Rectal smooth muscle tissue (tissue), 1 donor: ENCODE measurements at regions not wholly inside any gene's neighbourhood (a gene's known extent, or its start where the extent isn't known, plus 50 kb on each side); places are given as distances from the start of the nearest gene placed in this dataset.

Source experiments
- H3K27ac ChIP-seq: one replicate; pipeline ENCODE4 v1.7.0; 2013; ENCODE audit warnings: low read depth, low read length, inconsistent platforms
- H3K27me3 ChIP-seq: one replicate; pipeline ENCODE4 v1.7.0; 2013; ENCODE audit warnings: low read length; ENCODE audit not compliant: control insufficient read depth, insufficient read depth
- H3K36me3 ChIP-seq: one replicate; pipeline ENCODE4 v1.7.0; 2013; ENCODE audit warnings: low read length; ENCODE audit not compliant: control insufficient read depth, insufficient read depth
- H3K4me1 ChIP-seq: one replicate; pipeline ENCODE4 v1.7.0; 2013; ENCODE audit warnings: low read length; ENCODE audit not compliant: control insufficient read depth, insufficient read depth
- H3K4me3 ChIP-seq: one replicate; pipeline ENCODE4 v1.7.0; 2013; ENCODE audit warnings: low read length
- H3K9ac ChIP-seq: one replicate; pipeline ENCODE4 v1.7.0; 2013; ENCODE audit warnings: low read length

DNA sequence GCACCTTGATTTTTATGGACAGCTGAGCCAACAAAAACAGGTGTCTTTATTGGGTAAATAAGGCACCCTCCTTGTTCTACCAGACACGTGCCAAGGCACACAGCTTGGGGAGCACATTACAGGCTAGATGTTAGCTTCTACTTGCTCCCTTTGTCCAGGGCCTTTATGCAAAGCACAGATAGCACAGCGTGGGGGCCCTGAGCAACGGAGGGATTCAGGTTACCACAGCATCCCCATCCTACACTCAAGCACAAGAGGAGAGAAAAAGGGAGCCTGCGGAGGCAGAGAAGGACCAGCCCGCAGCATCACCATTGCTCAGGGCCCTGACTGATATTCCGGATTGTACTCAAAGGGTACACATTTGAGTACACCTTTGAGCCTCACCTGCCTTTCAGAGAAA lies 181.7 kb upstream of the KIF2A start:
- no peaks in the 10 kb centered on the region for H3K27me3 ChIP-seq
- H3K4me1 ChIP-seq, result no peaks in the 10 kb centered on the region
- no peaks in the 10 kb centered on the region for H3K36me3 ChIP-seq
- H3K9ac ChIP-seq, result no peak overlapping the region
- no peak overlapping the region for H3K4me3 ChIP-seq
- no peak overlapping the region for H3K27ac ChIP-seq

DNA sequence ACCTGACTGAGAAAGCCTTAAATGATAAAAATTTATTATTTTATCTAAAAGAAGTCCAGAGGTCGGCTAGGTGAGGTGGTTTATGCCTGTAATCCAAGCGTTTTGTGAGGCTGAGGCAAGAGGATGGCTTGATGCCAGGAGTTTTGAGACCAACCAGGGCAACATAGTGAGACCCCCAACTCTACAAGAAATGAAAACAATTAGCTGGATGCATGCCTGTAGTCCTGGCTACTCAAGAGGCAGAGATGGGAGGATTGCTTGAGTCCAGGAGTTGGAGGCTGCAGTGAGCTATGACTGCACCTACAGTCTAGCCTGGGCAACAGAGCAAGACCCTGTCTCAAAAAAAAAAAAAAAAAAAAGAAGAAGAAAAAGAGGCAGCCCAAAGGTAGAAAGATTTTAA lies 179.9 kb upstream of the KIF2A start:
- Histone ChIP-seq H3K4me3 (no peak overlapping the region), H3K4me1 (no peaks in the 10 kb centered on the region), H3K9ac (no peak overlapping the region), H3K27ac (no peak overlapping the region), H3K36me3 (no peaks in the 10 kb centered on the region), H3K27me3 (no peaks in the 10 kb centered on the region)

DNA sequence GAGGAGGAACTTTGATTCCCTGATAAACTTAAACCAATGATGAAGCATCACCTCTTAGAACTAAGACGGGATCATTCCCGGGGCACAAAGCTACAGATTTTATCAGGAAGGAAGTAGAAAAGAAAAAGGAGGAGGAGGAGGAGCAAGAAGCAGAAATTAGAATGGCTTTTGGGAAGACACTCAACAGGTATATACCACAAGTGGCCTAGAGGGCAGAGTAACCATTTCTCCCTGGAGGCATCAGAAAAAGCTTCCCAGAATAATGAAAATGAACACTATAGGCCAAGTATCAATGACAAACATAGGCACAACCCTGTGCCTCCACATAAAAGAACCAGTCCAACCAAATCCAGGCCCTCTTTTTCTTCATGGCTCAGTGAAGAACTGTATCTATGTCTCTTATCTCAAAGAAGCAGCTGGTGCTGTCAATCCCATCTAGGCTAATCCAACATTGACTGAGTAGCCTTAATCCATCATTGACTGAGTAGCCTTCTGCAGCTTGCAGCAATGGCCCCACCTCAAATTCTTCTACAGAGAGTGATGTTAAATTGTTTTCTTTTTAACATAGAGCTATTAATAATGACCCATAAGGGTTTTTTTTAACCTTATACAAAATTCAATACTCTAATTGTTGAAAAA lies 178.8 kb upstream of the KIF2A start:
- no peaks in the 10 kb centered on the region for H3K27me3 ChIP-seq
- no peak overlapping the region for H3K9ac ChIP-seq
- no peak overlapping the region for H3K27ac ChIP-seq
- no peak overlapping the region for H3K4me3 ChIP-seq
- H3K4me1 ChIP-seq, result no peaks in the 10 kb centered on the region
- H3K36me3 ChIP-seq, result no peaks in the 10 kb centered on the region

DNA sequence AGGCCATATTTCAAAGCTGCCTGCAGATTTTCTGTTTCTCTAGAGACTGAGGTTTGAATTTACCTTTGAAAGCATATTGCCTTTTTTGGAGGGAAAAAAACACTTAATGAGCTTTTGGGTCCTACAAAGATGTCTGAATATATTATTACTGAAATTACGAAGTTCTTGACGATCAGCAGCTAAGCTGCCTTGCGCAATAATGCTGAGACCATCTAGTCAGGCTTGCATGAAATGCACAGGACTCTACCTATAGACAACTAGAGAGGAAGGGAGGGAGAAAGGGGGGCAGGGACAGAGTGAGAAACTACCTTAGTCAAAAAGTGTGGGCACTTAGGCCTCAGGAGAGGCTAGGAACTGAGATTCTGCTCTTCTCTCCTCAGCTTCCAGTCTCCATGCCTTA lies 175.9 kb upstream of the KIF2A start:
- H3K4me3 ChIP-seq, result no peak overlapping the region

DNA sequence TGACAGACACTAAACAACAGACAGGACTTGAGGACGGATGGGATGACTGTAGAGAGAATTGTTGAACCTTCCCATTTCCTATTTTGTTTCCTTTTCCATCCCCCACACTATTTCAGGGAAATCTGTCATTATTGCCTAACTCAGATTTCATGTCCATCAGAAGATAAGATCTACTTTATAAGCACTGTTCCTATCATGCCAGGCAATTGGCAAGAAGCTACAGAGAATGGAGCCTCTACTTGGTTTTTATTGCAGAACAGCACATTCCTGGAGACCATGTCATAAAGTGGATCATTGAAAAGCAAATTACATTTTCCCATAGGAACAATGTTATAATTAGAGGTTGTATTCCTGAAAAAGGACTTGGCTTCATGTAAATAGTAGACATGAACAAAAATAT lies 173.7 kb upstream of the KIF2A start:
- Histone ChIP-seq H3K4me3 (no peak overlapping the region), H3K27me3 (no peaks in the 10 kb centered on the region), H3K4me1 (no peaks in the 10 kb centered on the region), H3K36me3 (no peaks in the 10 kb centered on the region), H3K9ac (no peak overlapping the region), H3K27ac (no peak overlapping the region)

More for the DNA sequence above, 175.9 kb upstream of the KIF2A start:
- H3K9ac ChIP-seq, result no peak overlapping the region
- no peaks in the 10 kb centered on the region for H3K4me1 ChIP-seq
- H3K27ac ChIP-seq, result no peak overlapping the region
- no peaks in the 10 kb centered on the region for H3K36me3 ChIP-seq
- no peaks in the 10 kb centered on the region for H3K27me3 ChIP-seq

DNA sequence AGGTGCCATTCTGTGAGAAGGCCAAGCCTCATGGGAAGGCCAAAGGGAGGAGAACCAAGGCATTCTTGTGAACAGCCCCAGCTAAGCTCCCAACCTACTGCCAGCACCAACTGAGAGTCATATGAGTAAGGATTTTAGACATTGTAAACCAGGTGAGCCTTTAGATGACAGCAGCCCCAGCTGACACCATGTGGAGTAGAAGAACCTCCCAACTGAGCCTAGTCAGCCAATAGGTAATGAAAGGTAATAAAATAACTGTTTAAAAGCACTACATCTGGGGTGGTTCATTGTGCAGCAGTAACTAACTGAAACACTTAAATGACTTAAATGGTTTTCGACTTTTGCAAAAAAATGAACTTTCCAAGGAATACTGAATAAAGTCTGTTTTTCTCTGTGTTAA lies 172.6 kb upstream of the KIF2A start:
- no peaks in the 10 kb centered on the region for H3K27me3 ChIP-seq
- H3K36me3 ChIP-seq, result no peaks in the 10 kb centered on the region
- H3K4me3 ChIP-seq, result no peak overlapping the region
- no peak overlapping the region for H3K27ac ChIP-seq
- no peak overlapping the region for H3K9ac ChIP-seq
- H3K4me1 ChIP-seq, result no peaks in the 10 kb centered on the region

DNA sequence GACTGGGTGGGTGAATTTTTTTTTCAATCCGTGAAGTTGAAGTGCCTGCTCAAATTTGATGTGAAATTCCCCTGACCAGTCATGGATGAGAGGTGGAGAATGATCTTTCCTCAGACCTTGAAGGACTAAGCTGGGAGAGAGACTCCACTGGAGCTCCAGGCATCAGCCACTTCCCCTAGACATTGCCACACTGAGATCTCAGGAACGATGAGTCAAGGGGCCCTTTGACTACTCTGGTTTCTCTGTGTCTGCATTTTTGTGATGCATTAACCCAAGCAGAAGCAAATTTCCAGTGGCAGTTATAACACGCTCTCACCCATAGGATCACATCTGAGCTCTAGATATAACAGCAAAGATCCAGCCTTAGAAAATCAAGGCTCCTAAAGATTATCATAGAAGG lies 171.2 kb upstream of the KIF2A start:
- no peaks in the 10 kb centered on the region for H3K36me3 ChIP-seq
- no peak overlapping the region for H3K4me3 ChIP-seq
- H3K4me1 ChIP-seq, result no peaks in the 10 kb centered on the region
- no peak overlapping the region for H3K27ac ChIP-seq
- no peak overlapping the region for H3K9ac ChIP-seq
- no peaks in the 10 kb centered on the region for H3K27me3 ChIP-seq

DNA sequence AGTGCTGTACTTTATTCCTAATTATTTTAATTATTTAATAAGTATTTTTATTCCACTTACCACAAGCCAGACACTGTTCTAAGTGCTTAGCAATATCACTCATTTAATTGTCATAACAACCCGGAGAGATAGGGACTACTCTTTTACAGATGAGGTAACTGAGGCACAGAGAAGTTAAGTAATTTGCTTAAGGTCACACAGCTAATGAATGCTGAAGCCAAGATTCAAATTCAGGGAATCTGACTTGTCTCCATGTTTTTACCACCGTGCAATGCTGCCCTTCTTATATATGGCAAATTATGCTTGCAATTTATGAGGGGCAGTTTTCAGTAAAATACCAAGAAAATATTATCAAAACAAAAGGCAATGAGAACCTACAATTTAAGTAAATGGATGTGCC lies 168.4 kb upstream of the KIF2A start:
- H3K4me3 ChIP-seq, result no peak overlapping the region
- H3K27me3 ChIP-seq, result no peaks in the 10 kb centered on the region
- no peaks in the 10 kb centered on the region for H3K36me3 ChIP-seq
- no peaks in the 10 kb centered on the region for H3K4me1 ChIP-seq
- no peak overlapping the region for H3K27ac ChIP-seq
- no peak overlapping the region for H3K9ac ChIP-seq

DNA sequence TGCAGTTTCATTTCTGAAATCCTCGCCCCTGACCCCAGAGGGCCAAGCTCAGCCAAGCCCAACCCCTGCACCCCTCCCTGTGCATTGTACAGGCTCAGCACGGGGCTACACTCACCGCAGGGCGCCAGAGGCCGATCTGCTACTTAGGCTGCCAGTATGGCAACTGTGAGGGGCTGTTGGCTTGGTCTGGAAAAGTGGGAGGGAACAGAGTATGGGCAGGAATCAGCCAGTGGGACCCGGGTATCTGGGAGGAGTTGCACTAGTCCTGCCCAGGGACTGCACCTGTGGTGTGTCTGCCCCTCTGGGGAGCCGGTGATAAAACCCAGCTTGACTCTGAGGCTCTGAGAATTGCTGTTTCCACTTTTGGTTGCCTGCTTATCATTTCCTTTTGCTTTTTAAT lies 167.4 kb upstream of the KIF2A start:
- Histone ChIP-seq H3K4me1 (no peaks in the 10 kb centered on the region), H3K27me3 (no peaks in the 10 kb centered on the region), H3K9ac (no peak overlapping the region), H3K4me3 (no peak overlapping the region), H3K27ac (no peak overlapping the region), H3K36me3 (no peaks in the 10 kb centered on the region)

DNA sequence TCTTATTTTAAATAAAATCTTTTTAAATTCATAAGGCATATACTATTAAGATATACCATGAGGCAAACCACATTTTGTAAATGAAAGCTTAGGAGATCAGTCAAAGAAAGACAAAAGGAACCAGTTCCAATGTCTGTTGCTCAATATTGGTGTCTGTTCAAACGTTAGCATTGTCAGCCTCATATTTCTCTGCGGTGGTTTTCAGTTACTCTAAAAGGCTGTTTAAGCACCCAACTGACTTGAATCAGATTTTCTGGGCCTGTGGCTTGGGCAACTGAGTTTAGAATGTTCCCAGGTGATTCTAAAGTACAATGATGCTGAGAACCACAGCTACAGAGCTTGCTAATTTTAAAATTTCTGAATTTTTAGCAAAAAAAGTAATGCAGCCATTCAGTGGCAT lies 166.3 kb upstream of the KIF2A start:
- Histone ChIP-seq H3K27me3 (no peaks in the 10 kb centered on the region), H3K27ac (no peak overlapping the region), H3K36me3 (no peaks in the 10 kb centered on the region), H3K9ac (no peak overlapping the region), H3K4me3 (no peak overlapping the region), H3K4me1 (no peaks in the 10 kb centered on the region)

DNA sequence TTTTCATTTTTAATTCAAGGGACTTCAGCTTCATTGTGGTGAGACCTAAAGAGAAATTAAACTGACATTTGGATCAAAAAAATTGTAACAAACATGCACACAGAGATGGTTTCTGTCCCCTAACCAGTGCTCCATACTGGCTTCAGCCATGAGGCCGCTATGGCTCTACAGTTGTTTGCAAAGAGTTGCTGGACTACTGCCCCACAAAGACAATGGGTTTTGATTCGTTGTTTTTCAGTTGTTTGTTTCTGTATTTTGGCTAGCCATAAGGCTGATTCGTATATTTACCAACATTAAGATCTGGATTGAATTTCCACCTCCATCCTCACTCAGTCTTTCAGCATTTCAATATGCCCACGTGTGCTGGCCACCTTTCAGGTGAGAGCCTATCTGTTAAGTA lies 163.7 kb upstream of the KIF2A start:
- no peak overlapping the region for H3K27ac ChIP-seq
- no peaks in the 10 kb centered on the region for H3K36me3 ChIP-seq
- H3K27me3 ChIP-seq, result no peaks in the 10 kb centered on the region
- H3K4me1 ChIP-seq, result no peaks in the 10 kb centered on the region
- H3K9ac ChIP-seq, result no peak overlapping the region
- no peak overlapping the region for H3K4me3 ChIP-seq

DNA sequence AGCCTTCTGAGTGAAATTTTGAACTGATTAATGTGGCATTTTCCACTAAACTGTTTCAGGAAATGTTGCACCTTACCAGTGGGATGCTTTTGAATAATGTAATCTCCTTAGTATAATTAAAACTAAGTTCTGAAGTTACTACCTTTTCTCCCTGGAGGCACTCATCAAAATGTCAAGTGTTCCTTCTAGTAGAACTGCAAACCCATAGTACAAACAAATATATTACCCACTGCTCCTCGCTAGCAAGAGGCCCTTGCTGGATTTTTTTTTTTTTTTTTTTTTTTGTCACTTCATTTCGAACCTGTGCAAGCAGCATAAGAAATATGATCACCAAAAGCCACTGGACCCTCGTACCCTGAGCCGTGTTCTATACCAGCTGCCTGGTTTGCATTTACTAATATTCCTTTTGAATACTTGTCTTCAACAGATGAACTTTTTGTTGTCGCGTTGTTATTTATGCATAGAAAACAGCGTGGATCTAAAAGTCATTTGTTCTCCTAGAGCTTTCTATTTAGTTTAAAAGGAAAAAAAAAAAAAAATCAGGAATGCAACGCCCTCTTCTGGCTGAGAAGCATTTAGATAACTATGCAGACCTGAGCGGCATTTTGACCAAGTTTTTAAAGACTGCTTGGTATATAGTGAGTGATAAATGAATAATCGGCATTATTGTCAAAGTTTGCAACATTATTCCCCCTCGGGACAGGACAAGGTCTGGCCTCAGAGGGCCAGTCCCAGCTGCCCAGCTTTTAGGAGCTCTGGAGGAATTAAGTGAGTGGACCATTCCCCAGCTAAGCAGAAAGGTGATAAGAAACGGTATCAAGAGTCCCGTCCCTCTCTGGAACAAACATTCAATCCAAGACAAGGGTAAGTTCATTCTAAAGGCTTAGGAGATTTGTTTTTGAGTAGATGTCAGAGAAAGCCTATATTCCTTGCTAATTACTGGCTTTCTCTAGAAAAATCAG lies 162.5 kb upstream of the KIF2A start:
- no peak overlapping the region for H3K27ac ChIP-seq
- no peaks in the 10 kb centered on the region for H3K27me3 ChIP-seq
- H3K36me3 ChIP-seq, result no peaks in the 10 kb centered on the region
- H3K4me1 ChIP-seq, result no peaks in the 10 kb centered on the region
- H3K9ac ChIP-seq, result no peak overlapping the region
- H3K4me3 ChIP-seq, result no peak overlapping the region
